ENCODE measurements at regions not wholly inside any gene's neighbourhood (a gene's known extent, or its start where the extent isn't known, plus 50 kb on each side); places are given as distances from the start of the nearest gene placed in this dataset.

GRCh38 chr15:99445272-99445850 is 120.4 kb upstream of the MEF2A start:
- in situ Hi-C loops (cut with HindIII; ENCODE audit: low sequenced_read_pairs): no loop called here
- no peak for DNase-seq (ENCODE audit: low read depth)
- no peak overlapping the region for H3K4me3 ChIP-seq (ENCODE audit: low read depth, low read length)
- TF ChIP-seq, protein P1, sequence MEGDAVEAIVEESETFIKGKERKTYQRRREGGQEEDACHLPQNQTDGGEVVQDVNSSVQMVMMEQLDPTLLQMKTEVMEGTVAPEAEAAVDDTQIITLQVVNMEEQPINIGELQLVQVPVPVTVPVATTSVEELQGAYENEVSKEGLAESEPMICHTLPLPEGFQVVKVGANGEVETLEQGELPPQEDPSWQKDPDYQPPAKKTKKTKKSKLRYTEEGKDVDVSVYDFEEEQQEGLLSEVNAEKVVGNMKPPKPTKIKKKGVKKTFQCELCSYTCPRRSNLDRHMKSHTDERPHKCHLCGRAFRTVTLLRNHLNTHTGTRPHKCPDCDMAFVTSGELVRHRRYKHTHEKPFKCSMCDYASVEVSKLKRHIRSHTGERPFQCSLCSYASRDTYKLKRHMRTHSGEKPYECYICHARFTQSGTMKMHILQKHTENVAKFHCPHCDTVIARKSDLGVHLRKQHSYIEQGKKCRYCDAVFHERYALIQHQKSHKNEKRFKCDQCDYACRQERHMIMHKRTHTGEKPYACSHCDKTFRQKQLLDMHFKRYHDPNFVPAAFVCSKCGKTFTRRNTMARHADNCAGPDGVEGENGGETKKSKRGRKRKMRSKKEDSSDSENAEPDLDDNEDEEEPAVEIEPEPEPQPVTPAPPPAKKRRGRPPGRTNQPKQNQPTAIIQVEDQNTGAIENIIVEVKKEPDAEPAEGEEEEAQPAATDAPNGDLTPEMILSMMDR (IDR thresholded peaks at IDR 0.05; ENCODE audit: low read depth, low read length, missing control alignments): no peak

GRCh38 chr15:99446565-99447496 is 119.0 kb upstream of the MEF2A start:
- in situ Hi-C loops (cut with HindIII; ENCODE audit: low sequenced_read_pairs): no loop called here
- TF ChIP-seq, protein P1 (IDR thresholded peaks at IDR 0.05; ENCODE audit: low read depth, low read length, missing control alignments): no peak
- H3K4me3 ChIP-seq (ENCODE audit: low read depth, low read length): no peak overlapping the region
- no peak for DNase-seq (ENCODE audit: low read depth)

DNA sequence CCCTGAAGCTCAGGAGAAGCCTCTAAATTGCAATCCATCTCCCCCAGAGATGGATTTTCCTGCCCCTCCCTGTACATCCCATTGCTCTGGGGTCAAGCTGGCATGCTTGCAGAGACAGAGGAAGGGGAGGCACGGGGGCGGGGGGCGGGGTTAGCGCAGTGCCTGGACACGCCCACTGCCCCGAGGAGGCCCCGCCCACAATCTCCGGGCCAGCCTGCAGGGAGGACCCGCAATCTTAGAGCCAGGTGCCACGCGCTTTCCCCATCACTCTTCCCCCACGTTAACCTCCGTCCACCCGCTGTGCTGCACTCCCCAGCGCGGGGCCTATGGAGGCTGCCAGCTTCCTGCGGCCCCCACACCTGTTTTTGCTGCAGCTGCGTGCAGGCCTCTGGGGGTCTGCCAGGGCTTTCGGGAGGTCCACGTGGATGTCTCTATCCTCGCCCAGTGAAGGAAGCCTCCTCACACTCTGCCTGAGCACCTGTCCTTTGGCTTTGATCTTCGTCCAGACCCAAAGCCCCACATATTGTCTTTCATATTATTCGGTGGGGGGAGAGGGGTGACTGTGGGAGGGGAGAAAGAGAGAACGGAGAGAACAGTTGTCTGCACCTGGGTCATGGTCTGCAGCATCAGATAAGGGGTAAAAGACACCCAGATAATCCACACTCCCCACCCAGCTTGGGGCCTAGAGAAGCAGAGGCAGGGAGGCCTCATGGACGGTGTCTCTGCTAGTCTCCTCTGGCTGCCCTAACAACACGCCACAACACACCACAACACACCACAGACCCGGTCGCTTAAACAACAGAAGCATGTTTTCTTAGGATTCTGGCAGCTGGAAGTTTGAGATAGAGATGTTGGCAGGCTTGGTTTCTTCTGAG is 118.0 kb upstream of the MEF2A start:
- TF ChIP-seq, protein P1 (IDR thresholded peaks at IDR 0.05; ENCODE audit: low read depth, low read length, missing control alignments): no peak
- no peak for DNase-seq (ENCODE audit: low read depth)
- in situ Hi-C loops (cut with HindIII; ENCODE audit: low sequenced_read_pairs): no loop called here
- H3K4me3 ChIP-seq (ENCODE audit: low read depth, low read length): no peak overlapping the region

DNA sequence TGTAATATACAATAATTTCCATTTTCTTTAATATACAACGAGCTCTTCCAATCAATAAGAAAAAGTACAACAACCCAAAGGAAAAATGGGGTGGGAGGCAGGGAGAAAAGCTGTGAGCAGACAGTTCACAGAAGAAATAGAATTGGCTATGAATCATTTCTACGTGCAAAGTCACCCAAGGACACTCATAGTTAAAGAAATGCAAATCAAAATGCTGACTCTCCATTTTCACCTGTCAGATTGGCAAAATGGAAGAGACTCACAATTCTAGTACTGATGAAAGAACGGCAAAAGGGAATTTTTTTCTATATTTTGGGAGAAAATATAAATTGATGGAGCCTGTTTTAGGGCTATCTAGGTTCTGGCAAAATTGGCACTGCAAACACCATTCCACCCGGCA is 116.3 kb upstream of the MEF2A start:
- no peak for DNase-seq (ENCODE audit: low read depth)
- TF ChIP-seq, protein P1 (IDR thresholded peaks at IDR 0.05; ENCODE audit: low read depth, low read length, missing control alignments): no peak
- H3K4me3 ChIP-seq (ENCODE audit: low read depth, low read length): no peak overlapping the region
- in situ Hi-C loops (cut with HindIII; ENCODE audit: low sequenced_read_pairs): no loop called here

DNA sequence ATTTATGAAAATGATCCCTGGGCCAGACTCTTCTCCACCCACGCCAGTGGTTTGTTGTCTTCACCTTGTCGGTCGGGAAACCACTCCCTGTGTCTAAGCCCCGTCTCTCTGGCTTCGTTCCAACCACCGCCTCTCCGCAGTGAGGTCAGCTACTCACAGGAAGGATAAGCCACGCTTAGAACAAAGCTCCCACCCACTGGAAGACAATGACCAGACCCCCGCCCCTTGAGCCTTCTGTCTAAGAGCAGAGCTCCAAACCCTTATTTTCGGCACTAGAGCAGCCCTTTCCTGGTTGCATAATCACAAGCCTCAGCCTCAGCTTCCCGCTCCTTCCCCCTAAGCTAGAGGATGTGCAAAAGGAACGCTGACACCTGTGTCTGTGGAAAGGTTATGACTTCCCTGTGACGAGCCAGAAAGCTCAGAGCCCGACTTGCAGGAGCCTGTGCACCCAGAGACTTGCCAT is 114.9 kb upstream of the MEF2A start:
- in situ Hi-C loops (cut with HindIII; ENCODE audit: low sequenced_read_pairs): no loop called here
- no peak for DNase-seq (ENCODE audit: low read depth)
- TF ChIP-seq, protein P1 (IDR thresholded peaks at IDR 0.05; ENCODE audit: low read depth, low read length, missing control alignments): no peak
- no peak overlapping the region for H3K4me3 ChIP-seq (ENCODE audit: low read depth, low read length)

- H3K4me3 ChIP-seq (ENCODE audit: low read depth, low read length): no peak overlapping the region
- no peak for DNase-seq (ENCODE audit: low read depth)
- in situ Hi-C loops (cut with HindIII; ENCODE audit: low sequenced_read_pairs): no loop called here
- TF ChIP-seq, protein P1 (IDR thresholded peaks at IDR 0.05; ENCODE audit: low read depth, low read length, missing control alignments): no peak
Observed at GRCh38 chr15:99451484-99451883, 114.3 kb upstream of the MEF2A start.

Data from astrocyte of the cerebellum (primary cell).